Medulla oblongata (tissue), 1 donor: ENCODE measurements at regions not wholly inside any gene's neighbourhood (a gene's known extent, or its start where the extent isn't known, plus 50 kb on each side); places are given as distances from the start of the nearest gene placed in this dataset.
A peak's percentile ranks its signal among the peaks of the same experiment; 100 is the strongest.

ENCODE experiments used
- DNase-seq: peaks from one replicate; pipeline ENCODE4 v3.0.0-alpha.2; 2015; ENCODE audit errors: extremely low spot score

- no peak for DNase-seq
Measured at GRCh38 chr15:35161694-35162093, 76.6 kb upstream of the NANOGP8 start.

DNA sequence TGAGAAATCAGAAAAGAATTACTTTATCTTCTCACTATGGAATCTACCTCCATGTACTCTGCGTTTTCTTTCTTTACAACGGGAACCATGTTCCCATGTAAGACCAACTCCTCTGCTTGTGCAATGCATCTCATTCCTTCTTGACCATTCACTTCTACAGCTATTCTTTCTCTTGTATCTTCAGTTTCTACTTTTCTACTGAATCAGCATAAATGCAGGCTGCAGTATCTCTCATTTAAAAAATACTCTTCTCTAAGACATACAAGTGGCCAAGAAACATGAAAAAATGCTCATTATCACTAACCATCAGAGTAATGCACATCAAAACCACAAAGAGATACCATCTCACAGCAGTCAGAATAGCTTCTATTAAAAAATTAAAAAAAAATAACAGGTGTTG lies 74.1 kb upstream of the NANOGP8 start:
- DNase-seq, result no peak

DNA sequence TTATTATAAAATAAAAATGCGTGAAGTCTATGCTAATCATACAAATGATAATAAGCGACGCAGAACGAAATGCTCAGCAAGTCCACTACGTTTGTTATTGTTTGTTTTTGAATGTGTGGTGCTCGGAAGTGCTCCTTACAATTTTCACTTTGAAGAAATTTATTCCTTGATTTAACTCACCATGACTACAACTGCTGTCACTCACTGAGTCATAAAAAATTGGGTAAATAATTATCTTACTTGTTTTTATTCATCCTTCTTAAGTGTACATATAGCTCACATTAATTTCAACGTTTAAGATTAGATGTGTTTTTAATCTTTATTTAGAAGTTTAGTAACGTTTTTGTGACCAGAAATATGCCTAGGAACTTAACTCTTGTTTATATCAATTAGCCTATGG lies 66.7 kb upstream of the NANOGP8 start:
- DNase-seq, result no peak

DNA sequence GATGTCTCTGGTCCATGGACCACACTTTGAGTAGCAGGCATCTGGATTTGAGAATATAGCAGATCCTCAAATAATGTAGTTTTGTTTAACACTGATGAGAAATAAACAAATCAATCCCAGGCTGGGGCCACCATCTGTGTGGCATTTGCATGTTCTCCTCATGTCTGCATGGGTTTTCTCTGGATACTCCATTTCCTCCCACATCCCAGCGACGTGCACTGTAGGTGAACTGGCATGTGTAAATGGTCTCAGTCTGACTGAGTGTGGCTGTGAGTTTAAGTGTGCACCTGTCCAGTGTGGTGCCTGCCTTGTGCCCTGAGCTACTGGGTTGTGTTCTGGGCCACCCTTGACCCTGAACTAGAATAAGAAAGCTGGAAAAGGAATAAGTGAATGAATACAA lies 66.3 kb upstream of the NANOGP8 start:
- DNase-seq, result no peak

DNA sequence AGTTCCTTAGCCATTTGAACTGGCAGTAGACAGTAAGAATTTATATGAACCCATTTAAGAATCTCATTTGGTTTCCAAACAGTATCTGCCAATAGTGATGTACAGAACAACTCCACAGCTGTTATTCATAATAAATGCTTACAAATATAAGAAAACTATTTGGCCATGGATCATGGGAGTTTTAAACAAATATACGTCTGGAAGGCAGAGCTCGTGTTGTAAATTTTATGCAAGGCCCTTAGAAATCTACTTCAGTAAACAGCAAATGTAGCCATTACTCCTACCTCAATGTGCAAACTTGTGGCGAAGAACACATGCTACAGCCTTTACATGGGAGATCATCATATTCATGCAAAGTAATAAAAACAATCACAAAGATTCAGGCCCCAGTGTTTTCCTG lies 65.3 kb upstream of the NANOGP8 start:
- DNase-seq, result no peak

GRCh38 chr15:35145336-35145735 lies 60.2 kb upstream of the NANOGP8 start:
- peak; percentile 47 for DNase-seq

- DNase-seq, result no peak
Measured at GRCh38 chr15:35142578-35142977, 57.5 kb upstream of the NANOGP8 start.

GRCh38 chr15:35141743-35142471 lies 56.8 kb upstream of the NANOGP8 start:
- no peak for DNase-seq

DNA sequence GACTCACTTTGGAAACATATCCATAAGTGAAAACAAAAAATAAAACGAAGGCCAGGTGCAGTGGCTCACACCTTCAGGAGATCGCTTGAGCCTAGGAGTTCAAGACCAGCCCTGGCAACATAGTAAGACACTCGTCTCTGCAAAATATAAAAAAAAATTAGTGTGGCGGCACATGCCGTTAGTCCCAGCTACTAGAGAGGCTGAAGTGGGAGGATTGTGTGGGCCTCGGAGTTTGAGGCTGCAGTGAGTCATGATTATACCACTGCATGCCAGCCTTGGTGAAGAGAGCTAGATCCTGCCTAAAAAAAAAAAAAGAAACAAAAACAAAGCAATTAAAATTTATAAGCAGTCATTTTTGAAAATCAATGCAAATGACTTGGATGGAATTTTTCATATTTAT lies 54.7 kb upstream of the NANOGP8 start:
- no peak for DNase-seq

- no peak for DNase-seq
Measured at GRCh38 chr15:35137190-35137574, 52.1 kb upstream of the NANOGP8 start.

DNA sequence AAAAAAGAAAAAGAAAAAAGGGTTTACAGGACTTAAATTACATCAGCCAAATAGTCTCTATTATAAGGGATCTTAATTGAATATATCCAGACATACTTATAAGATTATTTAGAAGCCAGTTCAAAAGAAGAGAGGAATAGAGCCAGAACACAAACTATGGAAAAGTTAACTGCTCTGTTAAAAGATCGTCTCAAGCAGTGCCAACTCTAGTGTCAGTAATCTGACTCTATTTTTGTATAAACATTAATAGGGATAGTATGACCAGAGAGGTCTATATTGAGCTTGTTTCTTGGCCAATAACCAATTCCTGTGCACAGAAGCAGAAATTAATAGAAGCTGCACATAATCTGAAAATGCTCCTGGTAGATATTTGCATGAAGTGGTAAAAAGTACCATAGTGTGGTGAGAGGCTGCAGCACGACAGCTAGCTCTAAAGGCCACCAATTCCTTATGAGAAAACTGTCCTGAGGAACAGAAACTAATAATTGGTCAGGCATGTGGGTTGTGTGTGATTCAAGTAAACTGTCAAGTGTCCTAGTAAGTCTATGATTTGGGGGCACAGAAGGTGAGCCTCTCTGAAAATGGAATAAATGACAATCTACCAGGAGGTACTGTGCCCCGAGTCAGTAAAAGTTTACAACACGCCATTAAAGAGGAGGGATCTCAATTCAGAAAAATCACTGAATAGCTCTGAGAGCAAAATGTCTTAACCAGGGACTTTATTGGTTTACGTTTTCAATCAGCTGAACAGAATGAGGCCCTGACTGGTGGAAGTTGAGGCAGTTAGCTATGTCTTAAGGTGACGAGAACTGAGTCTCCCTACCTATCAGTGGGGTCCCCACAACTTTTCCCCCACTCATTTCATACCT lies 51.5 kb upstream of the NANOGP8 start:
- no peak for DNase-seq
